ENCODE measurements at regions not wholly inside any gene's neighbourhood (a gene's known extent, or its start where the extent isn't known, plus 50 kb on each side); places are given as distances from the start of the nearest gene placed in this dataset.

DNA sequence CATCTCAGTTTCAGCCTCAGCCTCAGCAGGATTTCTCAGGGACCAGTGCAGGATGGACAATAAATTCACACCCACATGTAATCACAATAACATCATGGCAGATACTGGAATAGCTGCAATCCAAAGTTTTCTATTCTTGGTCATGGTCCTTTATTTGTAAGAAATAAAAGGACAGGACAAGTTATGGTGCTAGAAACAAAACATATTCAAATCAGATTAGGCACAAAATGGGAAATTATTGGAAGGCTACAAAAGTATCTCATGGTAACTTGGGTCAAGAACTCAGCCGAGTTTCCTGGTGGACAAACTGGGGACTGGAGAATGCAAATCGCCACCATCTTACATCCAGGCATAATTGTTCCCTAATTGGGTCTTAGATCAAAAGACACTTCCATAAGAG lies 1768.2 kb upstream of the WWC1 start:
- Histone ChIP-seq H3K27ac (no peak overlapping the region), H3K27me3 (no peaks in the 10 kb centered on the region), H3K4me1 (replicated peaks in 1 of 2) (no peaks in the 10 kb centered on the region), H3K36me3 (replicated peaks in 1 of 2) (no peaks in the 10 kb centered on the region), H3K4me3 (no peak overlapping the region), H3K9me3 (replicated peaks in 1 of 3) (no peaks in the 10 kb centered on the region)
- TF ChIP-seq POLR2A (IDR thresholded peaks at IDR 0.05) = no peak
- TF ChIP-seq, protein P1, sequence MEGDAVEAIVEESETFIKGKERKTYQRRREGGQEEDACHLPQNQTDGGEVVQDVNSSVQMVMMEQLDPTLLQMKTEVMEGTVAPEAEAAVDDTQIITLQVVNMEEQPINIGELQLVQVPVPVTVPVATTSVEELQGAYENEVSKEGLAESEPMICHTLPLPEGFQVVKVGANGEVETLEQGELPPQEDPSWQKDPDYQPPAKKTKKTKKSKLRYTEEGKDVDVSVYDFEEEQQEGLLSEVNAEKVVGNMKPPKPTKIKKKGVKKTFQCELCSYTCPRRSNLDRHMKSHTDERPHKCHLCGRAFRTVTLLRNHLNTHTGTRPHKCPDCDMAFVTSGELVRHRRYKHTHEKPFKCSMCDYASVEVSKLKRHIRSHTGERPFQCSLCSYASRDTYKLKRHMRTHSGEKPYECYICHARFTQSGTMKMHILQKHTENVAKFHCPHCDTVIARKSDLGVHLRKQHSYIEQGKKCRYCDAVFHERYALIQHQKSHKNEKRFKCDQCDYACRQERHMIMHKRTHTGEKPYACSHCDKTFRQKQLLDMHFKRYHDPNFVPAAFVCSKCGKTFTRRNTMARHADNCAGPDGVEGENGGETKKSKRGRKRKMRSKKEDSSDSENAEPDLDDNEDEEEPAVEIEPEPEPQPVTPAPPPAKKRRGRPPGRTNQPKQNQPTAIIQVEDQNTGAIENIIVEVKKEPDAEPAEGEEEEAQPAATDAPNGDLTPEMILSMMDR (IDR thresholded peaks at IDR 0.05) = no peak
- DNase-seq = no peak
- intact Hi-C loops (cut with DNase I) = no loop called here
- 74 to 84% (median 77%) methylated on average over 2 of the region's 2 CpGs for WGBS, 4 donors

DNA sequence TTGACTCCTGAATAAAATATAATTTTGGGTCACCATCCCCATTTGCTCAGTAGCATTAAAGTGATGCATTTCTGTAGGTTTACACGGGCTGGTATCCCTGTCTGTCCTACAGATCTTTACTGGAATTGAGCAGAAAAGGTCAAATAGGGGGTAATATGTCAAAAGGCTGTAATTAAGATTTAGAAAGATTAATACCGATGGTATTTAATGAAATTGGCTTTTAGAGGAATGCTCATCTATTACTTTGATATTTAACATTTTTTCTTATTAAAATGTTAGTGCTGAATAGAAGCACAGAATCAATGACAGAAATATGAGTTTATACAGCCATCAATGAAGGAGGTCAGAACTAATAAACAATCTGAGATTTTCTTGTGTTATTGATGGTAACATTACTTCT lies 1762.2 kb upstream of the WWC1 start:
- Histone ChIP-seq H3K9me3 (replicated peaks in 1 of 3) (no peaks in the 10 kb centered on the region), H3K27ac (no peak overlapping the region), H3K27me3 (no peaks in the 10 kb centered on the region), H3K36me3 (replicated peaks in 1 of 2) (no peaks in the 10 kb centered on the region), H3K4me3 (no peak overlapping the region), H3K4me1 (replicated peaks in 1 of 2) (no peaks in the 10 kb centered on the region)
- DNase-seq = no peak
- TF ChIP-seq, protein P1 (IDR thresholded peaks at IDR 0.05) = no peak
- TF ChIP-seq POLR2A (IDR thresholded peaks at IDR 0.05) = no peak
- WGBS, 4 donors = 20 to 26% (median 24%) methylated on average over 2 of the region's 2 CpGs
- intact Hi-C loops (cut with DNase I) = no loop called here

DNA sequence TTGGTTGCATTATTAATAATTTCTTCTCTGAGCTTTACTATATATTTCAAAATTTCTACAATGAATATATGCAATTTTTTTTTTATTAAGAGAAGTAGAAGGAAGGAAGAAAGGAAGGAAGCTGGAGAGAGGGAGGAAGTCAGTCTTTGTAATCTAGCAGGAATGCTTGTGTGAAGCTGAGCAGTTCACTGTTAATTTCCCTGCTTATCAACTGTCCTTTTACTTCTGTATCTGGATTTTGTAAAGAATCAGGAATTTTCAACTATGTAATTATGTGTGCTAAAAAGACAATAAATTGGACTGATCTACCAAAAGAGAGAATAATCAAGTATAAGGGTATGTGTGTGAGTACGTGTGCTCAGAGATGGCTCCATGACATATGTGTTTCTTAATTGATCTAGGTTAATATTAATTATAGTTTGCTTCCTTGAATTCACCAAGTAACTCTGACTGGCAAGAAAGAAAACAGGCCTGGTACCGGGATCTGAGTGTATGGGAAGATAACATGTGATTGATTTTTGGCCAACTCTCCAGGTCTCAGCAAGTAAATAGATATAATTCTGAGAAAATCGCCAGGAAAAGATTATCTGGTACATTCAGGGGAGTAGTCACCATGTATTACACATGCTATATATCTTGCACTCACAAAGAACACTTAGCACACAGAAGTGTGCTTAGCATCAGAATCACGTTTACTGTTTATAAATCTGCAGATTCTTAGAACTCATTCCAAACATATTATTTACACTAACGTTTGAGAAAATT lies 1758.8 kb upstream of the WWC1 start:
- WGBS, 4 donors = 47 to 63% (median 51%) methylated on average over 5 of the region's 5 CpGs
- H3K9me3 ChIP-seq (replicated peaks in 1 of 3) = no peaks in the 10 kb centered on the region

DNA sequence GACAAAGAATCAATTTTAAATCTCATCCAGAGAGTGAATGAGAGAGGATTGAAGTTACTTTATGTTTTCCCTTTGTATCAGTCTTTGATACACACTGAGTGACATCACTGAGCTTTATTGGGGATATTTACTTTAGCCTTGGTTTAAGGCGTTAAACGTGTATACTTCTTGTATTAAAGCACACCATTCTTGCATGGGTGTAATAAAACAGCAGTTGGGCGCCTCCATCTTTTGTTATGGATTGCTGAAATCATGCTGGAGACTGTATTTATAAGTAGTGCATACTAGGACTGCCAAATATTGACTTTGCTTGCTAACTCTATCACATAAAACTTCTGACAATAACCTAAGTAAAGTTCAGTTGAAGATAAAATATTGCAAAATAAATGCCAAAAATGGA lies 1755.8 kb upstream of the WWC1 start:
- intact Hi-C loops (cut with DNase I) = no loop called here
- TF ChIP-seq, protein P1 (IDR thresholded peaks at IDR 0.05) = no peak
- no peak for TF ChIP-seq POLR2A (IDR thresholded peaks at IDR 0.05)
- DNase-seq = no peak
- Histone ChIP-seq H3K36me3 (replicated peaks in 1 of 2) (no peaks in the 10 kb centered on the region), H3K27me3 (no peaks in the 10 kb centered on the region), H3K9me3 (replicated peaks in 1 of 3) (no peaks in the 10 kb centered on the region), H3K27ac (no peak overlapping the region), H3K4me3 (no peak overlapping the region), H3K4me1 (replicated peaks in 1 of 2) (no peaks in the 10 kb centered on the region)
- WGBS, 4 donors = 54 to 67% (median 59%) methylated on average over 3 of the region's 3 CpGs

More for the DNA sequence above, 1758.8 kb upstream of the WWC1 start:
- TF ChIP-seq, protein P1 (IDR thresholded peaks at IDR 0.05) = no peak
- TF ChIP-seq POLR2A (IDR thresholded peaks at IDR 0.05) = no peak
- Histone ChIP-seq H3K27me3 (no peaks in the 10 kb centered on the region), H3K27ac (no peak overlapping the region), H3K36me3 (replicated peaks in 1 of 2) (no peaks in the 10 kb centered on the region), H3K4me1 (replicated peaks in 1 of 2) (no peaks in the 10 kb centered on the region), H3K4me3 (no peak overlapping the region)
- intact Hi-C loops (cut with DNase I) = no loop called here
- no peak for DNase-seq
